Upper lobe of left lung (tissue), 4 donors: ENCODE measurements at regions not wholly inside any gene's neighbourhood (a gene's known extent, or its start where the extent isn't known, plus 50 kb on each side); places are given as distances from the start of the nearest gene placed in this dataset.
"Not testable (repeated sequence)": the region's sequence is repeated elsewhere in the genome, so short reads cannot be mapped to it uniquely, and the experiment has no call there.

Experiments used
- EP300 ChIP-seq, 4 donors: sonication (generic); formaldehyde crosslinking; IDR thresholded peaks; one replicate each; pipeline ENCODE4 v1.5.1; 2017; ENCODE audit warnings: antibody characterized with exemption in 4 of 4, control low read depth in 2 of 4
- POLR2A ChIP-seq, 4 donors: fragments of 450-650 bp; IDR thresholded peaks; one replicate each; pipeline ENCODE4 v1.5.1; 2016 to 2017; ENCODE audit warnings: antibody characterized with exemption in 4 of 4, mild to moderate bottlenecking in 2 of 4
- POLR2AphosphoS5 ChIP-seq, 2 donors: sonication (generic); formaldehyde crosslinking; IDR thresholded peaks; one replicate each; pipeline ENCODE4 v1.5.1; 2017; ENCODE audit warnings: antibody characterized with exemption in 2 of 2
- TF ChIP-seq, protein P1 (sequence below), 6 experiments: fragments of 450-650 bp in 4 of 6; fragments of 200-600 bp in 2 of 6; sonication (generic) in 2 of 6; IDR thresholded peaks; one replicate each; pipeline ENCODE4 v1.5.1; 2016 to 2019; ENCODE audit warnings: antibody characterized with exemption in 6 of 6

DNA sequence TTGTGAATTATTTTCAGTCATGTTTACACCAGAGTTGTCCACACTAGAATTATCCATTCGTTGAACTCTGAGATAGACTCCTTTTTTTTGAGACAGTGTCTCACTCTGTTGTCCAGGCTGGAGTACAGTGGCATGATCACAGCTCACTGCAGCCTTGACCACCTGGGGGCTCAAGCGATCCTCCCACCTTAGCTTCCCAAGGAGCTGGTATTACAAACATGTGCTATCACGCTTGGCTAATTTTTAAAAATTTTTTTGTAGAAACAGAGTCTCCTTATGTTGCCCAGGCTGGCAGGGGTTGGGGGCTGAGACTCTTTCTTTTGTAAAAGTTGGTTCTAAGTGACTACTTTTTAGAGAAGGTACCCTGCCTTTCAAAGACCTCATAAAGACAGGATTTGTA, 2887.2 kb downstream of the RPIA start:
- not testable (repeated sequence) for TF ChIP-seq EP300, POLR2AphosphoS5, POLR2A (IDR thresholded peaks at IDR 0.05)
- TF ChIP-seq, protein P1, sequence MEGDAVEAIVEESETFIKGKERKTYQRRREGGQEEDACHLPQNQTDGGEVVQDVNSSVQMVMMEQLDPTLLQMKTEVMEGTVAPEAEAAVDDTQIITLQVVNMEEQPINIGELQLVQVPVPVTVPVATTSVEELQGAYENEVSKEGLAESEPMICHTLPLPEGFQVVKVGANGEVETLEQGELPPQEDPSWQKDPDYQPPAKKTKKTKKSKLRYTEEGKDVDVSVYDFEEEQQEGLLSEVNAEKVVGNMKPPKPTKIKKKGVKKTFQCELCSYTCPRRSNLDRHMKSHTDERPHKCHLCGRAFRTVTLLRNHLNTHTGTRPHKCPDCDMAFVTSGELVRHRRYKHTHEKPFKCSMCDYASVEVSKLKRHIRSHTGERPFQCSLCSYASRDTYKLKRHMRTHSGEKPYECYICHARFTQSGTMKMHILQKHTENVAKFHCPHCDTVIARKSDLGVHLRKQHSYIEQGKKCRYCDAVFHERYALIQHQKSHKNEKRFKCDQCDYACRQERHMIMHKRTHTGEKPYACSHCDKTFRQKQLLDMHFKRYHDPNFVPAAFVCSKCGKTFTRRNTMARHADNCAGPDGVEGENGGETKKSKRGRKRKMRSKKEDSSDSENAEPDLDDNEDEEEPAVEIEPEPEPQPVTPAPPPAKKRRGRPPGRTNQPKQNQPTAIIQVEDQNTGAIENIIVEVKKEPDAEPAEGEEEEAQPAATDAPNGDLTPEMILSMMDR (IDR thresholded peaks at IDR 0.05), result not testable (repeated sequence)
